H54 (cell line): ENCODE measurements at regions not wholly inside any gene's neighbourhood (a gene's known extent, or its start where the extent isn't known, plus 50 kb on each side); places are given as distances from the start of the nearest gene placed in this dataset.

Source experiments
- DNase-seq: peaks from one replicate; pipeline ENCODE4 v3.0.0; 2011; ENCODE audit warnings: low spot score, mixed read lengths; ENCODE audit not compliant: insufficient read length
- FAIRE-seq: peaks from 3 replicates; lab custom pipeline; 2011; peaks lifted over from hg19 to GRCh38; lab: Jason Lieb, UNC
- POLR2A ChIP-seq: IDR thresholded peaks from 2 replicates; pipeline ENCODE4 v1.6.1; 2011; ENCODE audit warnings: low read depth, mild to moderate bottlenecking, low read length

DNA sequence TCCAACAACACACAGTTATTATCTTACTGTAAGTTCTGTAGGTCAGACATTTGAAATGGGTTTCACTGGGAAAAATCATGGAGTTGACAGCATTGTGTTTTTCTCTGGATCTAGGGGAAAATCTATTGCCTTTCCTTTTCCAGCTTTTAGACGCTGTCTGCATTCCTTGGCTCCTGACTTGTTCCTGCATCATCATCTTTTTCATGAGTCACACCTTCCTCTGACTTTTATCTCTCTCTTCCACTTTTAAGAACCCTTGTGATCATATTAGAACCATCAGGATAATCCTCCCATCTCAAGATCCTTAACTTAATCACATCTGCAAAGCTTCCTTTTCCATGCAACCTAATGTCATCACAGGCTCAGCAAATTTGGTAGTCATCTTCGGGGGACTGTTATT, 1454.8 kb downstream of the RPA4 start:
- DNase-seq: no peak
- TF ChIP-seq POLR2A: no peak
- FAIRE-seq: peak; percentile 27

DNA sequence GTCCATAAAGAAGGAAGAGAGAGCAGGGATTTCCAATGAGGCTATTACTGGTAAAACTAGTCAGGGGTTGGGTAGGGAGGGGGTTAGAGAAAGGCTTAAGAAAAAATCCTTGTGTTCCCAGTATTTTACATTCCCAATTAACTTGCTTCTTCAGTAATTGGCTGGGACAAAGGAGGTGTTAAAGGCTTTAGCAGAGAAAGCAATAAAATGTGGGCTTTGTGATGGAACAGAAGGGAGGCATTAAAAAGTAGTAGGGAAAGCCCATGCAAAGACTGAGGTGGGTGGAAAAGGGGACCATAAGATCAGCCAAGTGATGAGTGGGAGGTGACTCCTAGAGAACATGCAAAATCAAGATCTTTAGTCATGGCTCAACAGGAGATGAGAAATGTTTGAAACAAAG, 1467.2 kb downstream of the RPA4 start:
- no peak for TF ChIP-seq POLR2A
- no peak for DNase-seq
- FAIRE-seq: no peak

DNA sequence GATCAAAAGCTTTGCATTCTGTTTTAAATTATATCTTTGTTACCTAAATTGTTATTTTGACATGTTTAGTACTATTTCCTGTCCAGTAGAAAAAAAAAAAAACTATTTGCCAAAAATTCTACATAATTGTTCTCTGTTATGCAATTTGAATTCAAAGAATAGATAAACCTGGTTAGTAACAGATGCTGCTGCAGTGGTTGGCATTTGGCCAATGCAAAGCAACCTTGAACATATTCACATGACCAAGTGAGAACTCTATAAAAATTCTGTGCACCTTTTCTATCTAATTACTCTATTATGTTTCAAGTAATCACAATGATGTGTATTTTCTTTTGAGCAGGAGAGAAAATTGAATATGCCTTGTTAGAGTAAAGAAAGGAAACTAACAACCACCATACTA, 1473.4 kb downstream of the RPA4 start:
- no peak for TF ChIP-seq POLR2A
- DNase-seq (no peak), FAIRE-seq (no peak)

DNA sequence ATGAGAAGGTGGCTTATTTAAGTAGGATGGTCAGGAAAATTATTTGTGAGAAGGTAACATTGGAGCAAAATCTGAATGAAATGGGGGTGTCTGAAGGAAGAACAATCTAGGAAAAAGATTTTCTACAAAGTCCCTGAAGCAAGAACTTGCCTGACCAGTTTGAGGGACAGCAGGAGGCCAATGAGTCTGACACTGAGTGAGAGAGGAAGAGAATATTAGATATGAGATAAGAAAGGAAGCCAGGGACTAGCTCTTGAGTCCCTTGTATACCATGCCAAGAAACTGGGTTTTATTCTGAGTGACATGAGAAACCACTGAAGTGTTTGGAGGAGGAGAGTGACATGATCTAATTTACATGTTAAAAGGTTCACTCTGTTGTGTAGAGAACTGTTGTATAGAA, 1478.9 kb downstream of the RPA4 start:
- TF ChIP-seq POLR2A: no peak
- FAIRE-seq: no peak

DNA sequence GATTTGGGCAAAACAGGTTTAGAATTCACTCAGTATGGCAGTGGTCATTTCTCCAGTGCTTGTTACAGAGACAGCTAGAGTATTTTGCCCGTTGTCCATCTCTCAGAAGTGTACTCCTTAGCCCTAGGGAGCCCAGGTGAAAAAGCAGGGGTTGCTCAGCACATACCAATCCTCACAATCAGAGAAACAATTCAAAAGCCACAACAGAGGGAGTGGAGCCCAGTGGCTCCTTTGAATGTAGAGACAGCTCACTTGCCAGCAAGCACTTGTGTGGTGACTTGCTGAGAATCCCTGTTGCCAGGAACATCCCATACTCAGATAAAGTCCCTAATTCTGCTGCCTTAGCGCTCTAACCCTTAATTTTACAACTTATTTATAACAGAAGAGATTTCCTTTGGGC, 1488.3 kb downstream of the RPA4 start:
- no peak for TF ChIP-seq POLR2A
- DNase-seq: no peak
- FAIRE-seq: no peak

More for the DNA sequence above, 1478.9 kb downstream of the RPA4 start:
- DNase-seq: no peak

DNA sequence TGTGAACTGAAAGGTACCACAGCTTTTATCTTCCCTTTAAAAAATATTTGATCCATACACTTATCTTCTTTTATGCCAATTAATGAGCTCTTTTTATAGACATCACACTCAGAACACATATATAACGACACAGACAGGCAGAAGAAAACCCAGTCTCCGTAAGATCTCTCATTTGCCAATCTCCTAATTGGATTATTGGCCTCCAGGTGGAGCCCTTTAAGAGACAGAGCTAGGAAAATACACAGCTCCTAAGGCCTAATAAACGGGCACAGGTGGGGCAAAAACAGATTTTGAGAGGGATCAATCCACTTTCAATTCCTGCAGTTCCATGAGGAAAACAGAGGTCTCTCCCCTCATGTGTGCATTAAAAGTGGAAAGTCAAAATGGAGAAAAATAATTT, 1495.4 kb downstream of the RPA4 start:
- DNase-seq (no peak), FAIRE-seq (no peak)
- TF ChIP-seq POLR2A: no peak

DNA sequence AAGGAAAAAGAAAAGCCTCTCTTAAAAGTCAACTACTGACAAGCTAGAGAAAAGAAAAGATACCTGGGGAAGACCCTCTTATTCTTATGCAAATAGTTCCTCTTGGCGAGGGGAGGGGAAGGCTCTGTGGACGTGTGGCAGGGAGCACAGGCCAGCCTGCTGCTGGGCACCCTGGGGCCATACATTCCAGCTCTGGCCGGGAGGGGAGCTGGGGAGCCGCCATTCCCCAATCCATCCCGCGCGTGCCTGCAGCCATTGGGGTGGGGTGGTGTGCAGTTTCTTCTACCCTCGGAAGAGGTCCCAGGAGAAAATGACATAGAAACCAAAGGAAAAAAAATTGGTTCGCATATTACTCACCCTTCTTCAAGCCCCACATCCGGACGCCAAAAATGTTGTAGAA, 1496.4 kb downstream of the RPA4 start:
- no peak for TF ChIP-seq POLR2A
- DNase-seq (no peak), FAIRE-seq (no peak)

DNA sequence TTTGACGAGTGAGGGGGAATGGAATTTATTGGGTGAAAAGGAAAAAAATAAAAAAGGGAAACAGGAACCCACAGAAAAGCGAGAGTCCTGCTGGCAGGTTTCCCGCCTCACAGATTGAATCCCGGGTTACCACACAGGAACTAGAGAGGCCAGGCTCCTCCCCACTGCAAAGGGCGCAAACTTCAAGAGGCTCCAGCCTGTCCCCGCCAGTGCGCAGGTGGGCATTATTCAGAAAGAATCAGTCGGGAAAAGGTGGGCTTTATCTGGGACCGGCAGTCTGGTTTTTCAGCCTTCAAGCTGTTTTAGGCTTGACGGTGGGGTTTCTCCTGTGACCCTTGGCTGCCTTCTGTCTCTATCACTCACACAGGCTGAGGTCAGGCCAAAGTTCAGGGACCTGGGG, 1496.8 kb downstream of the RPA4 start:
- no peak for FAIRE-seq
- no peak for TF ChIP-seq POLR2A
- DNase-seq: no peak

DNA sequence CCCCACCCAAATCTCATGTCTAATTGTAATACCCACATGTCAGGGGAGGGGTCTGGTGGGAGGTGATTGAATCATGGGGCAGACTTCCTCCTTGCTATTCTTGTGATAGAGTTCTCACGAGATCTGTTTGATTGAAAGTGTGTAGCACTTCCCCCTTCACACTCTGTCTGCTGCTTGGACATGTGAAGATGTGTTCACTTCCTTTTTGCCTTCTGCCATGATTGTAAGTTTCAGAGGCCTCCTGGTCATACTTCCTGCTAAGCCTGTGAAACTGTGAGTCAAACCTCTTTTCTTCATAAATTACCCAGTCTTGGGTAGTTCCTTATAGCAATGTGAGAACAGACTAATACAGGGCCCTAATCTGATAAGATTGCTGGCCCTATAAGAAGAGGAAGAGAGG, 1514.8 kb downstream of the RPA4 start:
- DNase-seq (no peak), FAIRE-seq (no peak)
- TF ChIP-seq POLR2A: no peak

DNA sequence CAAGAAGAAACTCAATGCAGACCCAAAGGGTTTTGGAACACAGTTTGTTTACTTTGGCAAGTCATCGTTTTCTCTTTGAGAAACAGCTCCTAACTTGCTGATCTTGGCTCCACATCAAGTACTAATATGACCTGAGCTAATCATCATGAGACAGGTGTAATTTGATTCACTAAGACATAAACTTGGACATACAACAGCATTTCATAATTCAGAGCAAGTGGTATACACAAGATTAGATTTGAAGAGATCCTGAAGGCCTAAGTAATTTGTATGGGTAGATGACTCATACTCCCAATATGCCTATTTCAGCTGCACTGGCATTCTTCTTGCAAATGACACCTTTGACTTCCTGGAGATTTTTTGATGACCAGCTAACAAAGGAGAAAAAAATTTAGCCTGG, 1521.7 kb downstream of the RPA4 start:
- TF ChIP-seq POLR2A: no peak
- FAIRE-seq (peak; percentile 53), DNase-seq (peak; percentile 2)

DNA sequence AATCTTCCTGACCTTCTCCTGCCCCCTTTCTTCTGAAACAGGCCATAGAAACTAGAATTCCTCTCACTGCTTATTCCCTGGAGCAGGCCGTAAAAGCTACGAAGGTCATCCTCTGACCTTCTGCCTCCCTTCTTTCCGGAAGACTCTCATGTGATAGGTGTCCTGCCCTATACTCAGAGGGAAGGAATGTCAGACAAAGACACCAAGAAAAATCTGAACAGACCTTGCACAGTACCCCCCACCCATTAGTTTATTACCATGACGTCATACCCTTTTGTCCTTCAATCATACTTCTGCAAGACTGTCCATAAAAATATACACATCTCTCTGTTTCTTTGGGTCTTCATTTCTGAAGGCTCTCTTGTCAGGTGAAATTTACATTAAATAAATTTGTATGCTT, 1523.9 kb downstream of the RPA4 start:
- DNase-seq (no peak), FAIRE-seq (no peak)
- TF ChIP-seq POLR2A: no peak

DNA sequence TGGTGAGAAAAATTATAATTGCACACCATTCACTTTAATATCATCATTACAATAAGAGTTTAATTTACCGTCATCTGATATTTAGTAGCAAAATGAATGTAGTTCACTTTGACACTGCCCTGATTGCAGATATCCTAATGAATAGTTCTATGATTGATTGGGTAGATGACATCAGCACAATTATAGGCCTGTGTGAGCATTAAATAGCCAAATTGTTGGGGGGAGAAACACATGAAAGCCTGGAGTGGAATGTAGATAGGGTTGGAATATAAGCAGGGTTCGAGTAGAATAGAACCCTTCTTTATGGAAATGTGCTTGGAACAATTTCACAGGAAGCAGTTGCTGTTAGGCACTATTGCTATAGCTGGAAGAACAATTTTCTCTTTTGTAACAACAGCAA, 1526.2 kb downstream of the RPA4 start:
- no peak for TF ChIP-seq POLR2A
- no peak for FAIRE-seq
- DNase-seq: no peak

DNA sequence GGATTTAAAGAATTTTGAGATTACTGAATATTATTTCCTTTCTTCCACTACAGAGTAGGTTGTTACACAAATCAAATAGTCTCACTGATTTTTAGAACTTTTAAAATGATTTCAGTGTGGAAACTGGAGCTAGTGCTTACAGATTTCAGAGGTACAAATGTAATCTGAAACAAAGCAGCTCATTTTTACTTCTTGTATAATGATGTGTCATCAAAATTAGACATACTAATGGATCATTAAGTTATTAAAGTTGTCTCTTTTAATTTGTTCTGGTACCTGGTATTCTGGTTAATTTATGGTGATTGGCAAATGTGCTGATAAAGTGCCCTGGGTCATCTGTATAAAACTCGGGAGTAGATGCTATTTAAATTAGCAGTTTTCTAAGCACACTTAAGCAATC, 1528.3 kb downstream of the RPA4 start:
- no peak for TF ChIP-seq POLR2A
- FAIRE-seq: no peak
- no peak for DNase-seq

DNA sequence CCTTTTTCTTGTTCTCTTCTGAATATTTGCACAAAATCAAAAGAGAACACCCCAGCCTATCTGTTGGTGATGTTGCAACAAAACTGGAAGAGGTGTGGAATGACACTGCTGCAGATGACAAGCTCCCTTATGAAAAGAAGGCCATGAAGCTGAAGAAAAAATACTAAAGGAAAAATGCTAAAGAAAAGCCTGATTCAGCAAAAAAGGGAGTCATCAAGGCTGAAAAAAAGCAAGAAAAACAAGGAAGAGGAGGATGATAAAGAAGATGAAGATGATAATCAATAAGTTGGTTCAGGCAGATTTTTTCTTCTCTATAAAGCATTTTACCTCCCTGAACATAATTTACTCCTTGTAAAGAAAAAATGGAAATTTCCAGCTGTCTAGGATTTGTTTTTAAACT, 1538.8 kb downstream of the RPA4 start:
- DNase-seq (no peak), FAIRE-seq (no peak)
- TF ChIP-seq POLR2A: no peak

DNA sequence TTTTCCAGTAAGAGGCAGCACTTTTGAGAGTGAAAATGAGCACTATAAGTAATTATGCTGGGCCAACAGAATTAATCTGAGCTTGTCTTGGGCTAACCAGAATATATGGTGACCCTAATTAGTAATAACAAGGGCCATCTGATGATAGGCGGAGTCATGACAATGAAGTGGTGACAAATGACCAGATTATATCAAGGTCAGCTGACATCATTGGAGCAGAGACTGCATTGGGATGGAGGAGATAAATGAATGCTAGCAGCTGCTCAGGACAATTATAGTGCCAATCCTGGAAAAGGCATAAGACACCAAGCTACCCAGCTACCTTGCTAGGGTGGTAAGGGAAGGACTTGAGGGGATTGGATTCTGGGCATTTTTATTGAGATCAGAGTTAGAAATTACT, 1548.7 kb downstream of the RPA4 start:
- no peak for TF ChIP-seq POLR2A
- DNase-seq (no peak), FAIRE-seq (no peak)

DNA sequence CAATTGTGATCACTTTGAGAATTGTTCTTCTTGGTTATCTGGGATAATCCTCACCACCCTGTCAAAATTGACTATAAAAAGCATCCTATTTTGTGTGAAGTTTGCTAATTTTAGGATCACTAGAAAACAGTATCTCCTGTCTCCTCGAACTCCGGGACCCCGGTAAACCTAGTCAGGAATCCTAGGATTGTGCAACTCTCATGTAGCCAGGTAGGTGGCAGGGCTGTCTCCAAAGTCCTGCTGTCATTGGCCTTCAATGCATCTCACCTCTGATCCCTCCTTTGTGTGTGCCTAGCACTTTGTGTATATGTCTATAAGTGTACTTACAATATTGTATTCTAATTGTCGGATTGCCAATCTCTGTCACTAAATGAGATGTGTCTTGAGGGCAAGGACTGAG, 1564.8 kb downstream of the RPA4 start:
- DNase-seq (no peak), FAIRE-seq (no peak)
- TF ChIP-seq POLR2A: no peak
